Retinal pigment epithelial cell (primary cell): ENCODE measurements at regions not wholly inside any gene's neighbourhood (a gene's known extent, or its start where the extent isn't known, plus 50 kb on each side); places are given as distances from the start of the nearest gene placed in this dataset.

ENCODE experiments used
- DNase-seq: peaks from one replicate; pipeline ENCODE4 v3.0.0-alpha.2; 2010; ENCODE audit warnings: low read depth
- H3K4me3 ChIP-seq: 2 replicates; pipeline ENCODE4 v1.5.1; 2011; ENCODE audit warnings: mild to moderate bottlenecking, low read length, control low read depth, moderate library complexity
- CTCF ChIP-seq: conservative IDR thresholded peaks from 2 replicates; pipeline ENCODE4 v1.5.1; 2011; ENCODE audit warnings: low read depth, low read length, control low read depth, inconsistent platforms

GRCh38 chr9:78566521-78566920 is 269.6 kb downstream of the PSAT1 start:
- no peak for DNase-seq
- TF ChIP-seq CTCF, result no peak
- no peak overlapping the region for H3K4me3 ChIP-seq

- H3K4me3 ChIP-seq, result no peak overlapping the region
- no peak for DNase-seq
- no peak for TF ChIP-seq CTCF
Measured at GRCh38 chr9:78566948-78567675, 270.2 kb downstream of the PSAT1 start.

- no peak for TF ChIP-seq CTCF
- no peak for DNase-seq
- no peak overlapping the region for H3K4me3 ChIP-seq
Measured at GRCh38 chr9:78567693-78568092, 270.8 kb downstream of the PSAT1 start.

DNA sequence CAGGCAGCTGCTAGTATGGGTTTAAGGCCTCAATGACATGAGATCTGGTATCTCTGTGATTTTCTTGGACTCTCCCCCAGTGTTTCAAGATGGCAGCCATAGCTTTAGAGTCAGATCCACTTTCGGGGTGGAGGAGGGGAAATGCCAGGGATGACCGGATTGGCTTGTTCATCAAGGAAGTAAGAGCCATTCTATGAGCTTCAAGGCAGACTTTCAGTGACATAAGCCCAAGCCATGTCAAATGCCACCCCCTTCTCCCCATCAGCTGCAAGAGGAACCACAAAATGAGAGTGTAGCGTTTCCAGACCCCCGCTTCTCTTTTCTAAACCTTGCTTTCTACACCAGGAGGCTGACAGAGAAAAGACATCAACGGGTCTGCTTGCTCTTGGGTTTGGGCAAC is 271.8 kb downstream of the PSAT1 start:
- no peak for DNase-seq
- TF ChIP-seq CTCF, result no peak
- no peak overlapping the region for H3K4me3 ChIP-seq

DNA sequence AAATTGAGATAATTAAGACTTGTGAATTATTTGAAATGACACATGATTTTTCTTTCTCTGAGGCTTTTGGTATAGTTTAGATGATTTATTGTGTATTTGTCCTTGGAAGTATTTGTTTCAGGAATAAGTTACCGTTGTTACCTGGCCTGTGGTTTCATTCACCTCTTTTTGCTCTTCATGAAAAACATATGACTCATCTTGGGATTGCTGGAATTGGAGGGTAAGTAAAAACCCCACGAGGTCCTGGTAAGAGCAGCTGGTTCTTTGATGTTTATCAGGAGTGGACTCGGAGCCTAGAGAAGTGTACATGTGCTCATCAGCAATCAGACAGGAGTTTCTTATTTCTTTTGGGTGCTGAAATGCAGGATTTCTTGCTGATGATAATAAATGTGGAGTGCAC is 275.3 kb downstream of the PSAT1 start:
- TF ChIP-seq CTCF, result no peak
- DNase-seq, result no peak
- H3K4me3 ChIP-seq, result no peak overlapping the region

GRCh38 chr9:78573205-78573604 is 276.3 kb downstream of the PSAT1 start:
- no peak overlapping the region for H3K4me3 ChIP-seq
- DNase-seq, result no peak
- no peak for TF ChIP-seq CTCF

GRCh38 chr9:78573669-78574068 is 276.7 kb downstream of the PSAT1 start:
- H3K4me3 ChIP-seq, result no peak overlapping the region
- no peak for TF ChIP-seq CTCF
- no peak for DNase-seq
